Cardiac fibroblast (primary cell): ENCODE measurements at regions not wholly inside any gene's neighbourhood (a gene's known extent, or its start where the extent isn't known, plus 50 kb on each side); places are given as distances from the start of the nearest gene placed in this dataset.
A peak's percentile ranks its signal among the peaks of the same experiment; 100 is the strongest.

ENCODE experiments used
- DNase-seq, 2 donors: peaks; one replicate each; pipeline versions ENCODE4 v3.0.0 to v3.0.0-alpha.2; 2010; ENCODE audit warnings: low read depth in 2 of 2
- H3K4me3 ChIP-seq, 2 donors: replicated peaks in 1 of 2; 1 replicate in 1 of 2; 2 replicates in 1 of 2; pipeline ENCODE4 v1.5.1; 2011; ENCODE audit warnings: low read depth in 2 of 2, low read length in 2 of 2, mild to moderate bottlenecking in 2 of 2, moderate library complexity in 1 of 2
- CTCF ChIP-seq: IDR thresholded peaks from one replicate; pipeline ENCODE4 v1.5.1; 2011; ENCODE audit warnings: low read depth, mild to moderate bottlenecking, low read length, inconsistent platforms

GRCh38 chr15:35691891-35692867 is 146.2 kb upstream of the DPH6 start:
- peak; percentile 52 to 77 for DNase-seq
- TF ChIP-seq CTCF = no peak
- H3K4me3 ChIP-seq = no peak overlapping the region

DNA sequence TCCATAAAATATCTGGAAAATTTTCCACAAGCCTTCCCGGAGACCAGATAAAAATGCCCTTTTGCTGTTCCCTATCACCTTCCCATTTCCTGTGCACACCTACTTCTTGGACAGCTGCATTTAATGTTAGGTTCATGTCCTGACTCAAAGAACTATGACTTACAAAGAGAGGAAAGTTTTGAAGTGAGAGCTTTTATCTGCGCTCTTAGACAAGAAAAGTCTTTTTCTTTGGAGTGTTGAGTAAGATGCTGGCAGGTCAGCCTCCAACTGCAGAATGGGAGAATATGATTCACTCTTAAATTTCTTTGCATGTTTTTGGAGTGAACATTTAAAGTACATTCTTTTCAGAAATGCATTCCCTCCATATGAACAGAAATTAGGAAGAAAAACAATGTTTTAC is 147.3 kb upstream of the DPH6 start:
- peak; percentile 76 to 81 for DNase-seq
- TF ChIP-seq CTCF = no peak
- no peak overlapping the region for H3K4me3 ChIP-seq

DNA sequence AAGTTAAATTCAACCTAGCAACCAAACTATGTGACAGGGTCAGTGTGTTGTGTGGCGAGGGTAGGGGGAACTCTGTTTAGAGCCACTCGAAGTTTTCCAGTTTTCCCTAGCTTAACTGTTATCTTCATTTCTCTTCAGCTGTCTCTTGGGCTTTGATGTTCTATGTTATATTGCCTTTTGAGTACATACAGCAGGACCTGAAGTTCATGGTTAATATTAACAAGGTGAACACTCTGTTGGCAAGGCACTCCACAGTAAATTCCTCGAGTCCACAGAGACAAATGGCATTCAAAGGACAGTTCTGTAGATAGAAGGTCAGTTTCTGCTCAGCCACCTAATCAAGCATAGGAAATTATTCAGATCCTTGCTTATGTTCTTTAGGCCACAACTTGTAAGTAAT is 147.9 kb upstream of the DPH6 start:
- no peak overlapping the region for H3K4me3 ChIP-seq
- TF ChIP-seq CTCF = no peak
- no peak for DNase-seq

GRCh38 chr15:35695003-35695402 is 149.0 kb upstream of the DPH6 start:
- TF ChIP-seq CTCF = no peak
- no peak for DNase-seq

GRCh38 chr15:35696767-35697231 is 150.8 kb upstream of the DPH6 start:
- H3K4me3 ChIP-seq = no peak overlapping the region
- DNase-seq = peak; percentile 80 to 94
- TF ChIP-seq CTCF = no peak

More at GRCh38 chr15:35695003-35695402, 149.0 kb upstream of the DPH6 start:
- no peak overlapping the region for H3K4me3 ChIP-seq

DNA sequence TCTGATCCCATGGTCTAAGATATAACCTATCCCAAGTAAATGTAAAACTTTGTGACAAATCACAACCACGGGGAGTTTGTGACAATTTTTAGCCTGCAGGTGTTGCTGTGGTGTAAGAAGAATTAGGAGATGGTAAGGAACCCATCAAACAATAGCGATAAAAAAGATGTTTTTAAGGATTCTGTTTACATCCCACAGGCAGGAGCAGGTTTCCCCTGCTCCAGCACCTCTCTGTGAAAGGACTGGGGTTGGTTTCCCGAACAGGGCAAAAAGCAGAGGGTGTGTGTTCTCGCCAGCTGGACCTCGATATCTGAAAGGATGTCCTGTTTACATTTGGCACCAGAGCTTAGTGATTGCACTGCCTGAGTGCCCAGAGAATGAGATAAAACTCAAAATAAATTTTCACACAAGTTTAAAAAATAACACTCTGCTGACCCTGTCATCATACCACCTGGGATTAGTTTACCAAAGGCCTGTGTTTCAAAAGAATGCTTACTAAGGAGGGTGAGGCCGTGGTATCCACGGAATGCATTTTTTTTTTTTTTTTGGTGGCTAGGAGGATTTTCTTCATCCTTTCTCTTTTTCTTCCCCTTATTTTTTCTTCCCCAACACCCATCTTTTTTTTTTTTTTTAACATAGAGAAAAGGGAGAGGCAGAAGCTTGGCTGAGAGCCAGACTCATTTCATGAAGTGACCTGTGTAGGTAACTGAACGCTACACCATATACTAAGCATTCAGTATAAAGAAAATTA is 151.8 kb upstream of the DPH6 start:
- TF ChIP-seq CTCF = no peak
- H3K4me3 ChIP-seq = no peak overlapping the region
- DNase-seq = peak; percentile 75 to 84
